ENCODE measurements at regions not wholly inside any gene's neighbourhood (a gene's known extent, or its start where the extent isn't known, plus 50 kb on each side); places are given as distances from the start of the nearest gene placed in this dataset.

GRCh38 chr2:37816686-37817085, 108.4 kb upstream of the RMDN2 start:
- no peak for DNase-seq
- H3K27ac ChIP-seq: no peak overlapping the region
- H3K4me1 ChIP-seq: no peaks in the 10 kb centered on the region
- 84 to 90% methylated on average over 7 to 8 of the region's 11 CpGs for WGBS, 2 donors
- intact Hi-C loops (cut with DNase I): no loop called here
- H3K4me3 ChIP-seq: no peak overlapping the region
- no peaks in the 10 kb centered on the region for H3K9me3 ChIP-seq
- TF ChIP-seq POLR2A (IDR thresholded peaks at IDR 0.05) (no peak), CTCF (IDR thresholded peaks at IDR 0.05) (no peak)
- H3K36me3 ChIP-seq: no peaks in the 10 kb centered on the region
- peaks cover 0 to 39% (median 0%) of the 10 kb centered on the region in 4 donors for H3K27me3 ChIP-seq

- 62 to 96% methylated on average over 2 of the region's 2 CpGs for WGBS, 2 donors
- H3K9me3 ChIP-seq: no peaks in the 10 kb centered on the region
- peaks cover 0 to 23% (median 0%) of the 10 kb centered on the region in 4 donors for H3K27me3 ChIP-seq
- H3K4me3 ChIP-seq: no peak overlapping the region
- no peak for DNase-seq
- no peak overlapping the region for H3K27ac ChIP-seq
- TF ChIP-seq CTCF (IDR thresholded peaks at IDR 0.05): no peak
- no peak for TF ChIP-seq POLR2A (IDR thresholded peaks at IDR 0.05)
- H3K4me1 ChIP-seq: no peaks in the 10 kb centered on the region
- no peaks in the 10 kb centered on the region for H3K36me3 ChIP-seq
- intact Hi-C loops (cut with DNase I): no loop called here
Measured at GRCh38 chr2:37819186-37819585, 105.9 kb upstream of the RMDN2 start.

GRCh38 chr2:37820471-37820986, 104.6 kb upstream of the RMDN2 start:
- no peak for DNase-seq
- intact Hi-C loops (cut with DNase I): no loop called here
- no peak overlapping the region for H3K27ac ChIP-seq

GRCh38 chr2:37825586-37825985, 99.5 kb upstream of the RMDN2 start:
- 69 to 86% methylated on average over 2 to 3 of the region's 3 CpGs for WGBS, 2 donors
- TF ChIP-seq POLR2A (IDR thresholded peaks at IDR 0.05) (no peak), CTCF (IDR thresholded peaks at IDR 0.05) (no peak)
- H3K4me1 ChIP-seq: peaks cover 0 to 22% (median 3%) of the 10 kb centered on the region in 3 donors

More at GRCh38 chr2:37820471-37820986, 104.6 kb upstream of the RMDN2 start:
- H3K4me3 ChIP-seq: no peak overlapping the region
- peaks cover 0 to 23% (median 0%) of the 10 kb centered on the region in 4 donors for H3K27me3 ChIP-seq
- no peaks in the 10 kb centered on the region for H3K4me1 ChIP-seq
- WGBS, 2 donors: 63 to 82% methylated on average over 2 of the region's 2 CpGs
- TF ChIP-seq CTCF (IDR thresholded peaks at IDR 0.05) (no peak), POLR2A (IDR thresholded peaks at IDR 0.05) (no peak)
- no peaks in the 10 kb centered on the region for H3K36me3 ChIP-seq
- H3K9me3 ChIP-seq: no peaks in the 10 kb centered on the region

GRCh38 chr2:37826611-37827010, 98.5 kb upstream of the RMDN2 start:
- peaks cover 0 to 16% (median 0%) of the 10 kb centered on the region in 4 donors for H3K27me3 ChIP-seq
- 80 to 96% methylated on average over 4 of the region's 4 CpGs for WGBS, 2 donors
- no peak for DNase-seq
- H3K36me3 ChIP-seq: no peaks in the 10 kb centered on the region
- H3K4me3 ChIP-seq: no peak overlapping the region
- H3K9me3 ChIP-seq: no peaks in the 10 kb centered on the region
- H3K4me1 ChIP-seq: peaks cover 0 to 22% (median 3%) of the 10 kb centered on the region in 3 donors
- H3K27ac ChIP-seq: no peak overlapping the region
- TF ChIP-seq CTCF (IDR thresholded peaks at IDR 0.05) (no peak), POLR2A (IDR thresholded peaks at IDR 0.05) (no peak)
- intact Hi-C loops (cut with DNase I): no loop called here

More at GRCh38 chr2:37825586-37825985, 99.5 kb upstream of the RMDN2 start:
- intact Hi-C loops (cut with DNase I): no loop called here
- H3K36me3 ChIP-seq: no peaks in the 10 kb centered on the region
- H3K9me3 ChIP-seq: no peaks in the 10 kb centered on the region
- no peak overlapping the region for H3K27ac ChIP-seq
- H3K4me3 ChIP-seq: no peak overlapping the region
- no peak for DNase-seq
- peaks cover 0 to 18% (median 0%) of the 10 kb centered on the region in 4 donors for H3K27me3 ChIP-seq

All from esophagus squamous epithelium (tissue), 5 donors.